ENCODE measurements at regions not wholly inside any gene's neighbourhood (a gene's known extent, or its start where the extent isn't known, plus 50 kb on each side); places are given as distances from the start of the nearest gene placed in this dataset.

GRCh38 chr11:121950160-121950559 lies 165.9 kb downstream of the BLID start:
- no peaks in the 10 kb centered on the region for H3K36me3 Mint-ChIP-seq (ENCODE audit: low read depth, unreplicated experiment)
- no peak overlapping the region for H2AFZ ChIP-seq (ENCODE audit: low read depth, low read length)
- no peak overlapping the region for H3K4me2 ChIP-seq (ENCODE audit: low read length)
- H3K4me3 Mint-ChIP-seq (ENCODE audit: unreplicated experiment), result no peak overlapping the region
- no peak overlapping the region for H3K27ac ChIP-seq (ENCODE audit: low read depth, low read length)
- no peak overlapping the region for H3K9ac ChIP-seq (ENCODE audit: low read length)
- H3K9me3 Mint-ChIP-seq (ENCODE audit: unreplicated experiment), result peaks cover 5% of the 10 kb centered on the region
- no peak overlapping the region for H3K4me3 ChIP-seq (ENCODE audit: insufficient read depth, low read depth, low read length)
- FAIRE-seq, result no peak
- H3K79me2 ChIP-seq (ENCODE audit: insufficient read depth, low read length), result no peaks in the 10 kb centered on the region
- peak overlapping the region; percentile 56 for H3K27ac Mint-ChIP-seq (ENCODE audit: unreplicated experiment)
- no peaks in the 10 kb centered on the region for H3K4me1 Mint-ChIP-seq (ENCODE audit: low read depth, unreplicated experiment)
- H3K4me1 ChIP-seq (ENCODE audit: insufficient read depth, low read length), result no peaks in the 10 kb centered on the region
- no peaks in the 10 kb centered on the region for H3K36me3 ChIP-seq (ENCODE audit: insufficient read depth, low read length)
- no peak for DNase-seq (ENCODE audit: low read depth)
- no peaks in the 10 kb centered on the region for H4K20me1 ChIP-seq (ENCODE audit: insufficient read depth, low read length)
- no peaks in the 10 kb centered on the region for H3K27me3 ChIP-seq (ENCODE audit: insufficient read depth, low read length)
- peaks cover 3% of the 10 kb centered on the region for H3K9me3 ChIP-seq (ENCODE audit: insufficient read depth, low read depth, low read length)
- TF ChIP-seq EZH2 (IDR thresholded peaks at IDR 0.05; ENCODE audit: insufficient read depth, low read length) (no peak), CTCF (IDR thresholded peaks at IDR 0.05; ENCODE audit: insufficient read depth, low read depth, low read length) (no peak)
- peaks cover 4% of the 10 kb centered on the region for H3K27me3 Mint-ChIP-seq (ENCODE audit: low read depth, unreplicated experiment)

GRCh38 chr11:121946514-121946913 lies 169.5 kb downstream of the BLID start:
- H4K20me1 ChIP-seq (ENCODE audit: insufficient read depth, low read length), result no peaks in the 10 kb centered on the region
- H2AFZ ChIP-seq (ENCODE audit: low read depth, low read length), result no peak overlapping the region
- DNase-seq (ENCODE audit: low read depth) (no peak), FAIRE-seq (no peak)
- H3K27me3 ChIP-seq (ENCODE audit: insufficient read depth, low read length), result no peaks in the 10 kb centered on the region
- no peak overlapping the region for H3K9ac ChIP-seq (ENCODE audit: low read length)
- no peak overlapping the region for H3K27ac Mint-ChIP-seq (ENCODE audit: unreplicated experiment)
- no peaks in the 10 kb centered on the region for H3K36me3 ChIP-seq (ENCODE audit: insufficient read depth, low read length)
- H3K79me2 ChIP-seq (ENCODE audit: insufficient read depth, low read length), result no peaks in the 10 kb centered on the region
- no peaks in the 10 kb centered on the region for H3K36me3 Mint-ChIP-seq (ENCODE audit: low read depth, unreplicated experiment)
- H3K4me1 Mint-ChIP-seq (ENCODE audit: low read depth, unreplicated experiment), result no peaks in the 10 kb centered on the region
- no peaks in the 10 kb centered on the region for H3K27me3 Mint-ChIP-seq (ENCODE audit: low read depth, unreplicated experiment)
- H3K4me3 Mint-ChIP-seq (ENCODE audit: unreplicated experiment), result no peak overlapping the region
- no peaks in the 10 kb centered on the region for H3K4me1 ChIP-seq (ENCODE audit: insufficient read depth, low read length)
- H3K27ac ChIP-seq (ENCODE audit: low read depth, low read length), result no peak overlapping the region
- H3K9me3 ChIP-seq (ENCODE audit: insufficient read depth, low read depth, low read length), result peaks cover 3% of the 10 kb centered on the region
- H3K4me3 ChIP-seq (ENCODE audit: insufficient read depth, low read depth, low read length), result no peak overlapping the region
- TF ChIP-seq CTCF (IDR thresholded peaks at IDR 0.05; ENCODE audit: insufficient read depth, low read depth, low read length), result no peak
- TF ChIP-seq EZH2 (IDR thresholded peaks at IDR 0.05; ENCODE audit: insufficient read depth, low read length), result no peak
- peaks cover 10% of the 10 kb centered on the region for H3K9me3 Mint-ChIP-seq (ENCODE audit: unreplicated experiment)
- no peak overlapping the region for H3K4me2 ChIP-seq (ENCODE audit: low read length)

- Mint-ChIP-seq H3K36me3 (ENCODE audit: low read depth, unreplicated experiment) (no peaks in the 10 kb centered on the region), H3K9me3 (ENCODE audit: unreplicated experiment) (peaks cover 8% of the 10 kb centered on the region), H3K27ac (ENCODE audit: unreplicated experiment) (no peak overlapping the region), H3K4me3 (ENCODE audit: unreplicated experiment) (no peak overlapping the region), H3K4me1 (ENCODE audit: low read depth, unreplicated experiment) (no peaks in the 10 kb centered on the region), H3K27me3 (ENCODE audit: low read depth, unreplicated experiment) (no peaks in the 10 kb centered on the region)
- Histone ChIP-seq H3K36me3 (ENCODE audit: insufficient read depth, low read length) (no peaks in the 10 kb centered on the region), H3K4me3 (ENCODE audit: insufficient read depth, low read depth, low read length) (no peak overlapping the region), H3K9ac (ENCODE audit: low read length) (no peak overlapping the region), H3K79me2 (ENCODE audit: insufficient read depth, low read length) (no peaks in the 10 kb centered on the region), H3K4me1 (ENCODE audit: insufficient read depth, low read length) (no peaks in the 10 kb centered on the region), H3K4me2 (ENCODE audit: low read length) (no peak overlapping the region), H3K27me3 (ENCODE audit: insufficient read depth, low read length) (no peaks in the 10 kb centered on the region), H3K9me3 (ENCODE audit: insufficient read depth, low read depth, low read length) (peaks cover 3% of the 10 kb centered on the region), H4K20me1 (ENCODE audit: insufficient read depth, low read length) (no peaks in the 10 kb centered on the region), H3K27ac (ENCODE audit: low read depth, low read length) (no peak overlapping the region), H2AFZ (ENCODE audit: low read depth, low read length) (no peak overlapping the region)
- TF ChIP-seq CTCF (IDR thresholded peaks at IDR 0.05; ENCODE audit: insufficient read depth, low read depth, low read length), result no peak
- no peak for TF ChIP-seq EZH2 (IDR thresholded peaks at IDR 0.05; ENCODE audit: insufficient read depth, low read length)
- FAIRE-seq (no peak), DNase-seq (ENCODE audit: low read depth) (no peak)
These were observed 171.3 kb downstream of the BLID start for GRCh38 chr11:121944556-121945230.

Measured in astrocyte (in vitro differentiated cells and primary cell).